ENCODE measurements at regions not wholly inside any gene's neighbourhood (a gene's known extent, or its start where the extent isn't known, plus 50 kb on each side); places are given as distances from the start of the nearest gene placed in this dataset.

DNA sequence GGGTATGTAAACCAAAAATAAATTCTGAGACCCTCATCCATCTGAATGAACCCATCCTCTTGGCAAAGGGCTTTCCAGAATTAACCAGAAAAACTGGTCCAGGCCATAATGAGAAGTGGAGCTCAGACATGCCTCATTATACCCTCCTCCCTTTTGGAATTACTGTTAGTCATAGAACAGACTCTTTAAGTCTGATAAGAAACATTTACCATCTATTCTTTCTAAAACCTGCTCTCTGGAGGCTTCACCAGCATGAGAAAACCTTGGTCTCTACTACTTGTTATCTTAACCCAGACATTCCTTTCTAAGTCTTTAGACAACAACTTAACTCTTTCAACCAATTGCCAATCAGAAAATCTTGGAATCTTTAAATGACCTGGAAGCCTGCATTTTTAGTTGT is 82.8 kb downstream of the QPCT start:
- TF ChIP-seq SP1 (IDR thresholded peaks at IDR 0.05) (no peak), ZNF384 (IDR thresholded peaks at IDR 0.05) (no peak), BHLHE40 (IDR thresholded peaks at IDR 0.05; ENCODE audit: borderline replicate concordance) (no peak), ARNT (IDR thresholded peaks at IDR 0.05) (no peak), TARDBP (IDR thresholded peaks at IDR 0.05) (no peak), FOXM1 (IDR thresholded peaks at IDR 0.05; ENCODE audit: borderline replicate concordance) (no peak)

Measured in HEK293T (cell line).